BLaER1 (cell line): ENCODE measurements at regions not wholly inside any gene's neighbourhood (a gene's known extent, or its start where the extent isn't known, plus 50 kb on each side); places are given as distances from the start of the nearest gene placed in this dataset.

Source experiments
- H3K27ac ChIP-seq: shearing (Covaris generic); formaldehyde crosslinking; 2 replicates; pipeline ENCODE4 v1.8.1; 2022
- H3K27me3 ChIP-seq: shearing (Covaris generic); formaldehyde crosslinking; 2 replicates; pipeline ENCODE4 v1.8.1; 2022
- H3K36me3 ChIP-seq: shearing (Covaris generic); formaldehyde crosslinking; 2 replicates; pipeline ENCODE4 v1.8.1; 2022
- H3K4me1 ChIP-seq: shearing (Covaris generic); formaldehyde crosslinking; 2 replicates; pipeline ENCODE4 v1.8.1; 2022
- H3K4me2 ChIP-seq: shearing (Covaris generic); formaldehyde crosslinking; 2 replicates; pipeline ENCODE4 v1.8.1; 2022
- H3K4me3 ChIP-seq: shearing (Covaris generic); formaldehyde crosslinking; 2 replicates; pipeline ENCODE4 v1.8.1; 2022
- H3K9ac ChIP-seq: shearing (Covaris generic); formaldehyde crosslinking; 2 replicates; pipeline ENCODE4 v1.8.1; 2022
- H3K9me3 ChIP-seq: shearing (Covaris generic); formaldehyde crosslinking; 2 replicates; pipeline ENCODE4 v1.8.1; 2022
- H4K20me1 ChIP-seq: shearing (Covaris generic); formaldehyde crosslinking; 2 replicates; pipeline ENCODE4 v1.8.1; 2022
- Cebpa-rat ChIP-seq: shearing (Covaris generic); IDR thresholded peaks from 2 replicates; pipeline ENCODE4 v1.8.1; 2022

DNA sequence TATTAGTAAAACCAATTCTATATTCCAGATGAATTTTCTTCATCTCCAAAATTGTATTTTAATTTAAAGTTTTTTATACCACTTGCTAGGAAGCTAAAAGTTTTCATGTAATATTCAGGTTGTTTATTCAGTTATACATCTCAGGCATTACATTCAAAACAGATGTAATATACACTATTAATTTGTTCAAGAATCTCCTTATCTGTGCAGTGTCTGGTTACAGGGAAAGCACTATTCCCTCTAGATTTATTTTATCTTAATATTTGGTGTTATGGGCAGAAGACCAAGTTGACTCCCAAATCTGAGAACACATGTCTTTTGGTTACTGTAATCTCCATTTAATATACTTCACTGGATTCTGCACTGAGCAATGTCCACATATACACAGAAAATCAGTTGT, 953.4 kb downstream of the ANKRD7 start:
- H3K9ac ChIP-seq: no peak overlapping the region

DNA sequence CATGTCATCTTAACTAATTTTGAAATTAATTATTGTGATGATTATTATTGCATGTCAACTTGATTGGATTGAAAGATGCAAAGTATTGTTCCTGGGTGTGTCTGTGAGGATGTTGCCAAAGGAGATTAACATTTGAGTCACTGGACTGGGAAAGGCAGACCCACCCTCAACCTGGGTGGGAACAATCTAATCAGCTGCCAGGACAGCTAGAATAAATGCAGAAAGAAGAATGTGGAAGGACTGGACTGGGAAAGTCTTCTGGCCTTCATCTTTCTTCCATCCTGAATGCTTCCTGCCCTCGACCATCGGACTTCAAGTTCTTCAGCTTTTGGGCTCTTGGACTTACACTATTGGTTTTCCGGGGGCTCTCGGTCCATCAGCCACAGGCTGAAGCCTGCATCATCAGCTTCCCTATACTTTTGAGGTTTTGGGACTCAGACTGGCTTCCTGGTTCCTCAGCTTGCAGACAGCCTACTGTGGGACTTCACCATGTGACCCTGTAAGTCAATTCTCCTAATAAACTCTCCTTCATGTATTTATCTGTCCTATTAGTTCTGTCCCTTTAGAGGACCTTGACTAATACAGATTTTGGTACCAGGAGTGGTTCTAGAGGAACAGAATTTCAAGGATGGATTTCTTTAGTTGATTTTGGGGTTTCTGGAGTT, 959.8 kb downstream of the ANKRD7 start:
- H3K4me3 ChIP-seq: no peak overlapping the region
- H3K27me3 ChIP-seq: no peaks in the 10 kb centered on the region
- H3K9me3 ChIP-seq: no peaks in the 10 kb centered on the region
- no peak overlapping the region for H3K4me2 ChIP-seq
- H3K4me1 ChIP-seq: no peaks in the 10 kb centered on the region
- TF ChIP-seq Cebpa-rat: no peak
- no peak overlapping the region for H3K27ac ChIP-seq
- H3K36me3 ChIP-seq: no peaks in the 10 kb centered on the region
- H4K20me1 ChIP-seq: no peaks in the 10 kb centered on the region
- no peak overlapping the region for H3K9ac ChIP-seq

More for the DNA sequence above, 953.4 kb downstream of the ANKRD7 start:
- TF ChIP-seq Cebpa-rat: no peak
- Histone ChIP-seq H3K9me3 (no peaks in the 10 kb centered on the region), H3K36me3 (no peaks in the 10 kb centered on the region), H3K4me1 (no peaks in the 10 kb centered on the region), H3K4me2 (no peak overlapping the region), H4K20me1 (no peaks in the 10 kb centered on the region), H3K4me3 (no peak overlapping the region), H3K27me3 (no peaks in the 10 kb centered on the region), H3K27ac (no peak overlapping the region)

DNA sequence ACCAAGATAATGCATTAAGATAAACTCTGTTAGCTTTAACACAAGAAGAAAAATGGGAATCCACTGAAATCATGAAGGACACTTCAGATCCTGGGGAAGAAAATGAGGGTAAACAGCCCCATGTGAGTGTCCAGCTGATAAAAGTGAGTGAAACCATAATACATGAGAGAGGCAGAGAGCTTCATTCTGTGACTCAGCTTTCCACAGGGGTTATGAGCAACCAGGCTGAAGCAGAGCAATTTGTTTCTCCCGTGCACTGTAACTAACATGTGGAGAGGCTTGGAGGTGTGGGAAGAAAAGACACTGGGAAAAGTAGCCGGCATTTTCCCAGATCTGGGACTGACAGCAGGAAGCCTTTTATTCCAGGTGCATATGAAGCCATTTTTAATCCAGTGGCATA, 971.7 kb downstream of the ANKRD7 start:
- H3K27ac ChIP-seq: no peak overlapping the region
- H3K4me1 ChIP-seq: no peaks in the 10 kb centered on the region
- no peaks in the 10 kb centered on the region for H4K20me1 ChIP-seq
- H3K4me2 ChIP-seq: no peak overlapping the region
- no peak overlapping the region for H3K4me3 ChIP-seq
- H3K9me3 ChIP-seq: no peaks in the 10 kb centered on the region
- no peak for TF ChIP-seq Cebpa-rat
- H3K27me3 ChIP-seq: no peaks in the 10 kb centered on the region
- H3K36me3 ChIP-seq: no peaks in the 10 kb centered on the region
- no peak overlapping the region for H3K9ac ChIP-seq

DNA sequence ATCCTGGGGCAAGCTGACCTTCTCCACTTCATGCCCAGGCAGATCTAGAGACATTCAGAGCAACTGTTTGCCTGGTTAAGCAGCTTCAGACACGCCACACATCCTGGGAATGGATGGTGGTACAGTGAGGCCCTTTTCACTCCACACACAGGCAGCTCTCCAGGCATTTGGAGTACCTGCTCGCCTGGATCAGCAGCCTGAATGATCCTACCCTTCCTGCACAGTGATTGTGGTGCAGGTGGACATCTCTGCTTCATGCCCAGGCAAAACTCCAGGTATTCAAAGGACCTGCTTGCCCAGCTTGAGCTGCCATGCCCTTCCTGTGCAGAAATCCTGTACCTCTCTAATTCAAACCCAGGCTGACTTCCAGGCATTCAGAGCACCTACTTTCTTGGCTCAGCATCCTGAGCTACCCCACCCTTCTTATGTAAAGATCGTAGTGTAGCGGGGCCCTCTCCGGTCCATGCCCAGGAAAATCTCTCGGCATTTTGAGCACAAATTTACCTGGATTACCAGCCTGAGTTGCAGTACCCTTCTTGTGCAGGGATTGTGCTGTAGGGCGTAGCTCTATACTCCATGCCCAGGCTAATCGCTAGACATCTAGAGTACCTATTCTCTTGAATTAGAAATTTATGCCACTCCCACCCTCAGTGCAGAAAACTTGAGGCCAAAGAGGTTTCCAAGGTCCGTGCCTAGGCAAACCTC, 972.8 kb downstream of the ANKRD7 start:
- no peaks in the 10 kb centered on the region for H3K9me3 ChIP-seq
- H3K4me2 ChIP-seq: no peak overlapping the region
- H3K4me3 ChIP-seq: no peak overlapping the region
- no peaks in the 10 kb centered on the region for H4K20me1 ChIP-seq
- no peak for TF ChIP-seq Cebpa-rat
- no peaks in the 10 kb centered on the region for H3K4me1 ChIP-seq
- no peaks in the 10 kb centered on the region for H3K27me3 ChIP-seq
- H3K36me3 ChIP-seq: no peaks in the 10 kb centered on the region
- H3K27ac ChIP-seq: no peak overlapping the region
- H3K9ac ChIP-seq: no peak overlapping the region

DNA sequence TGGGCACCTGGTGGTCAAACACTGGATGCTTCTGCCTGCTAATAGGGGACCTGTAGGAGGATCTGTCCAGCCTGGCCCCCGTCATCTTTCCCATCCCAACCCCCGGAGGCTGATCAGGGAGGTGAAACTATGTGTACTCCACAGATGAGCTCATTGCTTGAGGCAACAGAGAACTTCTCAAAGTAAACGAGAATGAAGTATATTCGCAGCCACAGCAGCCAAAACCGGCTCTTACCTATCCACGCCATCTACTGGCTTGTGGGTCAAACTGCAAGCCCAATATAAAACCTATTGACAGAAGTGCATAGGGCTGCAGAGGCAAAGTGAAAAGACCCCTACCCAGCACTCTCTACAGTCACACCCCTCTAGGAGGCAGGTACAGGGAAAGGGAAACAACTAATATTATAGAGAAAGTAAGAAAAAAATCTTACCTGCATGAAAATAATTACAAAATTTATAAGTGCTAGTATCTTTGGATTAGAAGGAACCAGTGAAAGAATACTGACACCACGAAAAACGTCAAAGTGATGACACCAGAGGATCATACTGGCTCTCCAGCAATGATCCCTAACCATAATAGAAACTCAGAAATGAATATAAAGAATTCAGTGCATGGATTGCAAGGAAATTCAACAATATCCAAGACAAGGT, 973.5 kb downstream of the ANKRD7 start:
- Histone ChIP-seq H4K20me1 (no peaks in the 10 kb centered on the region), H3K4me1 (no peaks in the 10 kb centered on the region), H3K36me3 (no peaks in the 10 kb centered on the region), H3K4me3 (no peak overlapping the region), H3K4me2 (no peak overlapping the region), H3K27me3 (no peaks in the 10 kb centered on the region), H3K9ac (no peak overlapping the region), H3K9me3 (no peaks in the 10 kb centered on the region), H3K27ac (no peak overlapping the region)
- TF ChIP-seq Cebpa-rat: no peak

DNA sequence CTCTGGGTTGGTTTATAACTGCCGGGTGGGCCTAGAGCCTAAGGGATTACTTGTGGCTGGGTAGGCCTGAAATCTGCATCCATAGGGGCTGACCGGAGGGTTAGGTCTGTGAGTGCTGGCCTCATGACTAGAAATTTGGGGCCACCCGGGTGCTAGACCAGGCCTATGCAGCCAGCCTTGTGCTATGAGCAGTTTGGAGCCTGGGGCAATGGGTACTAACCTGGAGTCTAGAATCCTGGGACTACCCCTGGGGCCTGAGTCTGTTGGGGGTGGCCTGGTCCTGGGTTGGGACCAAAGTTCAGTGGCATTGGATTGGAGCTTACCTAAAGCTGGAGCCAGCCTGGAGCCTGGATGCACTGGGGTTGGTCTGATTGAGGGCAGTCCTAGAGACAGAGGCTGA, 995.2 kb downstream of the ANKRD7 start:
- no peak overlapping the region for H3K4me2 ChIP-seq
- H3K4me1 ChIP-seq: no peaks in the 10 kb centered on the region
- no peaks in the 10 kb centered on the region for H3K27me3 ChIP-seq
- H3K9me3 ChIP-seq: no peaks in the 10 kb centered on the region
- no peaks in the 10 kb centered on the region for H4K20me1 ChIP-seq
- no peak overlapping the region for H3K9ac ChIP-seq
- H3K36me3 ChIP-seq: no peaks in the 10 kb centered on the region
- no peak overlapping the region for H3K27ac ChIP-seq
- H3K4me3 ChIP-seq: no peak overlapping the region
- no peak for TF ChIP-seq Cebpa-rat

DNA sequence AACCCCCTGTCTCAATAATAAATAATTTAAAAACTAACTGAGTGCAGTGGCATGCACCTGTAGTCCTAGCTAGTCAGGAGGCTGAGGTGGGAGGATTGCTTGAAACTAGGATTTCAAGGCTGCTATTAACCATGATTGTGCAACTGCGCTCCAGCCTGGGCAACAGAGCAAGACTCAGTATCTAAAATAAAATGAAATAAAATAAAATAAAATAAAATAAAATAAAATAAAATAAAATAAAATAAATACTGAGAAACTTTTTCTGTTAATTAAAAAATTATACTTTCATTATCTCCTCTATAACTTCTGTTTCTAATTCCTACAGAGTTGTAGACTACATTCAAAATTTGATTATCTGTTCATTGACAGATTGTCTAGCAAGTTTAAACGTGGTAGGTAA, 999.4 kb downstream of the ANKRD7 start:
- Histone ChIP-seq H3K9me3 (no peaks in the 10 kb centered on the region), H3K27me3 (no peaks in the 10 kb centered on the region), H3K9ac (no peak overlapping the region), H3K4me3 (no peak overlapping the region), H3K4me2 (no peak overlapping the region), H4K20me1 (no peaks in the 10 kb centered on the region), H3K36me3 (no peaks in the 10 kb centered on the region), H3K4me1 (no peaks in the 10 kb centered on the region), H3K27ac (no peak overlapping the region)
- no peak for TF ChIP-seq Cebpa-rat

DNA sequence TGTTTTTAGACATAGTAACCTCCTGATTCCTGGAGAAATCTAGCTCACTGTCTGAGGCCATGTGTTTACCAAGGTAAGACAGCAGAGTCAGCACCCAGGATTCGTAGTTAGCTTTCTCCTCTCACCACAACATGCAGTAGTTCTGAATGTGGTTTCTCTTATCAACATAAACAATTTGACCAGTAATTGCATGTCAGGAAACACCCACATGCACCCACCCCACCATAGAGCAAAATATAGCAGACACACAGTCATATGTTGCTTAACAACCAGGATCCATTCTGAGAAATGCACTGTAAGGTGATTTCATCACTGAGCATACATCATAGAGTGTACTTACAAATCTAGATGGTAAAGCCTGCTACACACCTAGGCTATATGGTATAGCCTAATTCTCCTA, 1004.0 kb downstream of the ANKRD7 start:
- Histone ChIP-seq H3K36me3 (no peaks in the 10 kb centered on the region), H3K27me3 (no peaks in the 10 kb centered on the region), H3K4me3 (no peak overlapping the region), H3K4me1 (no peaks in the 10 kb centered on the region), H3K9me3 (no peaks in the 10 kb centered on the region), H3K4me2 (no peak overlapping the region), H3K27ac (no peak overlapping the region), H4K20me1 (no peaks in the 10 kb centered on the region), H3K9ac (no peak overlapping the region)
- TF ChIP-seq Cebpa-rat: no peak

DNA sequence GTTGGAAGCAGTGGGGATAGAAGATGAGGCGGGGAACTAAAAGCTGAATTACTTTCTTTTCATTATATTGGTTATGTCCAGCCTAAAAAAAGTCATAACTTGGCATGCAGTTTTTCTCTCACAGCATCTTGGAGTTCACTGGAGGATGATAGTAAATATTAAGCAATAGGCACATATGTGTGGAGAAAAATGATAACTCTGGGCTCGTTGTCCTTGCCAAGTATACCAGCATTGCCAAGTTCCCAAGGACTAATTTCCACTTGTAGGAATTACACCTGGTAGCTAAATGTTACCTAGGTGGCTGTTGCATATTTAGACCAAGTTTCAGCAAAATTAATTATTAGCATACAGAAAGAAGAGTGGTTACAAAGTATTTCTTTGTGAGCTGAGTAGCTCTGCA, 1007.6 kb downstream of the ANKRD7 start:
- no peak overlapping the region for H3K4me3 ChIP-seq
- no peaks in the 10 kb centered on the region for H3K9me3 ChIP-seq
- H3K4me1 ChIP-seq: no peaks in the 10 kb centered on the region
- no peak overlapping the region for H3K4me2 ChIP-seq
- H3K9ac ChIP-seq: no peak overlapping the region
- H3K27ac ChIP-seq: no peak overlapping the region
- no peaks in the 10 kb centered on the region for H3K27me3 ChIP-seq
- H4K20me1 ChIP-seq: no peaks in the 10 kb centered on the region
- no peak for TF ChIP-seq Cebpa-rat
- H3K36me3 ChIP-seq: no peaks in the 10 kb centered on the region

DNA sequence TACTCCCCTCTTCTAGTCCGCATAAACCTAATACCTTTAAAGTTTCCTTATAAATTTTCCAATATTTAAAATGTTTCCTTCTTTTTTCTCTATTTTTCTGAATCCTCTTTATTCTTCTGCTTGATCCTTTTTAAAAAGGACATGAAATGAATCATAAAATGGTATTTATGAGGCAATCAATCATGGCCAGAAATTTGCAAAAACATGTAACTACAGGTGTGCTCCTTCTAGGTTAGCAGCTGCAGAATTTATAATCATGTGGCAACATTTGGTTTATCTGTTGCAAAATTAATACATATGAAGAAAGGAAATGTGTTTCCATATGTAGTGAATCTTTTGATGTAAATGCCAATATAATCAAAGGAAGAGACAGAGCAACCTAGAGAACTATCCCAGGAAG, 1008.5 kb downstream of the ANKRD7 start:
- H3K27me3 ChIP-seq: no peaks in the 10 kb centered on the region
- H3K27ac ChIP-seq: no peak overlapping the region
- no peak overlapping the region for H3K4me2 ChIP-seq
- no peaks in the 10 kb centered on the region for H3K36me3 ChIP-seq
- H4K20me1 ChIP-seq: no peaks in the 10 kb centered on the region
- H3K9me3 ChIP-seq: no peaks in the 10 kb centered on the region
- H3K4me1 ChIP-seq: no peaks in the 10 kb centered on the region
- no peak overlapping the region for H3K9ac ChIP-seq
- no peak overlapping the region for H3K4me3 ChIP-seq
- TF ChIP-seq Cebpa-rat: no peak
